Skeletal muscle satellite cell (primary cell): ENCODE measurements at regions not wholly inside any gene's neighbourhood (a gene's known extent, or its start where the extent isn't known, plus 50 kb on each side); places are given as distances from the start of the nearest gene placed in this dataset. TPM values are rescaled to one million over a fixed set of nuclear protein-coding genes. Genes with fewer than 3 reads are reported as not detected.

ENCODE experiments used
- small RNA-seq: library from RNA; depleted of rRNA; stranded (forward); fragments of <200 nt; gene quantifications from one replicate; pipeline ENCODE3, GENCODE V24; 2012

Small RNA genes lying in the stretch of these regions (small RNA-seq; reads per million reads assigned to genes)
- gene MIR297 (not detected), gene RNU6-289P (not detected)
